Osteoblast (primary cell): ENCODE measurements at regions not wholly inside any gene's neighbourhood (a gene's known extent, or its start where the extent isn't known, plus 50 kb on each side); places are given as distances from the start of the nearest gene placed in this dataset.

ENCODE experiments used
- DNase-seq: peaks from one replicate; pipeline ENCODE4 v3.0.0; 2011; ENCODE audit warnings: low spot score, mixed read lengths; ENCODE audit not compliant: insufficient read length; ENCODE audit errors: missing footprints
- H2AFZ ChIP-seq: 2 replicates; pipeline ENCODE4 v1.6.0; 2011; ENCODE audit warnings: mild to moderate bottlenecking, low read length
- H3K27ac ChIP-seq: 2 replicates; pipeline ENCODE4 v1.5.1; 2011; ENCODE audit warnings: mild to moderate bottlenecking, low read depth, low read length, moderate library complexity
- H3K27me3 ChIP-seq: 2 replicates; pipeline ENCODE4 v1.6.0; 2012; ENCODE audit warnings: mild to moderate bottlenecking, control low read depth, inconsistent platforms, low read length, moderate library complexity; ENCODE audit not compliant: insufficient read depth
- H3K36me3 ChIP-seq: 2 replicates; pipeline ENCODE4 v1.5.1; 2011; ENCODE audit warnings: mild to moderate bottlenecking, low read length, control low read depth, moderate library complexity; ENCODE audit not compliant: insufficient read depth
- H3K4me1 ChIP-seq: 2 replicates; pipeline ENCODE4 v1.5.1; 2011; ENCODE audit warnings: mild to moderate bottlenecking, low read length, control low read depth, moderate library complexity; ENCODE audit not compliant: insufficient read depth
- H3K4me2 ChIP-seq: 2 replicates; pipeline ENCODE4 v1.6.0; 2011; ENCODE audit warnings: mild to moderate bottlenecking, low read length; ENCODE audit not compliant: insufficient read depth
- H3K4me3 ChIP-seq: fragments of 200-600 bp; sonication (generic); 3 replicates; pipeline ENCODE4 v1.5.1; 2012; ENCODE audit warnings: mild to moderate bottlenecking, low read length, inconsistent platforms; ENCODE audit not compliant: insufficient read depth
- H3K79me2 ChIP-seq: 2 replicates; pipeline ENCODE4 v1.6.0; 2012; ENCODE audit warnings: mild to moderate bottlenecking, low read length, control low read depth, inconsistent platforms; ENCODE audit not compliant: insufficient read depth
- H3K9me3 ChIP-seq: 2 replicates; pipeline ENCODE4 v1.5.1; 2011; ENCODE audit warnings: low read depth, low read length, control low read depth
- H4K20me1 ChIP-seq: 2 replicates; pipeline ENCODE4 v1.6.0; 2012; ENCODE audit warnings: mild to moderate bottlenecking, low read length, control low read depth; ENCODE audit not compliant: insufficient read depth
- TF ChIP-seq, protein P1 (sequence below): IDR thresholded peaks from 2 replicates; pipeline ENCODE4 v1.5.1; 2011; ENCODE audit warnings: mild to moderate bottlenecking, low read depth, low read length, moderate library complexity; ENCODE audit errors: extremely low read depth

DNA sequence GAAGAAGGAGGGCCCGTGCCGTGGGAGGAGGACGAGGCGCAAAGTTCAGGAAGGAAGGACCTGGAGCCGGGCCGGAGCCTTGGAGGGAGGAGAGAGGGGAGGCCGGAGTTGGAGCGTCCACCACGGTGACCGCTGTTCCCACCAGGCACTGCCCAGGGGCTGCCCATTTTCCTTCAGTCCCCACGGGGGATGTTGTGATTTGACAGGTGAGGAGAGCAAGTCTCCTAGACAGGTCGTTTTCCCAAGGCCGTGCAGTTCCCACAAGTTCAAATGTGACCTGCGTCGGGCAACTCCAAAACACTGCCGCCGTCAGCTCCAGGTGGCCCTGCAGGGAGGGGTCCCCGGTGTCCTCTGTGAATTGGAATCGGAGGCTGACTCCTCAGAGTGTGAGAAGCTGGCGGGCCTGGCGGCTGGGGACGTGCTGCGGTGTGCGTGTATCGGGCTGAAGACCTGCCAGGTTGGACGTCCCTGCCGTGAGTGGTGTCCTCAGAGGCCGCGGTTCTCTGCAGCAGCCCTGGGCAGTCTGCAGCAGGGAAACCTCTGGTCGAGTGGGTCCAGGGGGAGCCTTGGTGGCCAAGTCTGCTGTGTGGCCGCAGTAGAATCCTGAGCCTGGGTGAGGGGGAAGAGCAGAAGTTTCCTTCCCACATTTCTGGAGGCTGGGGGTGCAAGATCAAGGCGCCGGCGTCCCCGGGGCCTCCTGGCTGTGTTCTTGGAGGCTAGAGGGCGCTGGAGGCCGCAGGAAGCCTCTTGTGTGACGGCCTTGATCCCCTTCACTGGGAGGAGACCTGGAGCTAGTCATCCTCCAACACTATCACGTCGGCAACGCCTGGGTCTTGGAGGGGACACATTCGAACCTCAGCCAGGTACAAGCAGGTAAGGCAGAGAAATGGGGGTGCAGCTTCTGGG is 115.1 kb upstream of the FRMD1 start:
- Histone ChIP-seq H3K9me3 (no peaks in the 10 kb centered on the region), H4K20me1 (no peaks in the 10 kb centered on the region), H3K36me3 (no peaks in the 10 kb centered on the region), H3K27ac (no peak overlapping the region), H3K4me1 (no peaks in the 10 kb centered on the region), H3K79me2 (no peaks in the 10 kb centered on the region), H3K4me2 (no peak overlapping the region), H3K4me3 (no peak overlapping the region), H3K27me3 (no peaks in the 10 kb centered on the region), H2AFZ (no peak overlapping the region)
- no peak for DNase-seq
- TF ChIP-seq, protein P1, sequence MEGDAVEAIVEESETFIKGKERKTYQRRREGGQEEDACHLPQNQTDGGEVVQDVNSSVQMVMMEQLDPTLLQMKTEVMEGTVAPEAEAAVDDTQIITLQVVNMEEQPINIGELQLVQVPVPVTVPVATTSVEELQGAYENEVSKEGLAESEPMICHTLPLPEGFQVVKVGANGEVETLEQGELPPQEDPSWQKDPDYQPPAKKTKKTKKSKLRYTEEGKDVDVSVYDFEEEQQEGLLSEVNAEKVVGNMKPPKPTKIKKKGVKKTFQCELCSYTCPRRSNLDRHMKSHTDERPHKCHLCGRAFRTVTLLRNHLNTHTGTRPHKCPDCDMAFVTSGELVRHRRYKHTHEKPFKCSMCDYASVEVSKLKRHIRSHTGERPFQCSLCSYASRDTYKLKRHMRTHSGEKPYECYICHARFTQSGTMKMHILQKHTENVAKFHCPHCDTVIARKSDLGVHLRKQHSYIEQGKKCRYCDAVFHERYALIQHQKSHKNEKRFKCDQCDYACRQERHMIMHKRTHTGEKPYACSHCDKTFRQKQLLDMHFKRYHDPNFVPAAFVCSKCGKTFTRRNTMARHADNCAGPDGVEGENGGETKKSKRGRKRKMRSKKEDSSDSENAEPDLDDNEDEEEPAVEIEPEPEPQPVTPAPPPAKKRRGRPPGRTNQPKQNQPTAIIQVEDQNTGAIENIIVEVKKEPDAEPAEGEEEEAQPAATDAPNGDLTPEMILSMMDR: no peak

DNA sequence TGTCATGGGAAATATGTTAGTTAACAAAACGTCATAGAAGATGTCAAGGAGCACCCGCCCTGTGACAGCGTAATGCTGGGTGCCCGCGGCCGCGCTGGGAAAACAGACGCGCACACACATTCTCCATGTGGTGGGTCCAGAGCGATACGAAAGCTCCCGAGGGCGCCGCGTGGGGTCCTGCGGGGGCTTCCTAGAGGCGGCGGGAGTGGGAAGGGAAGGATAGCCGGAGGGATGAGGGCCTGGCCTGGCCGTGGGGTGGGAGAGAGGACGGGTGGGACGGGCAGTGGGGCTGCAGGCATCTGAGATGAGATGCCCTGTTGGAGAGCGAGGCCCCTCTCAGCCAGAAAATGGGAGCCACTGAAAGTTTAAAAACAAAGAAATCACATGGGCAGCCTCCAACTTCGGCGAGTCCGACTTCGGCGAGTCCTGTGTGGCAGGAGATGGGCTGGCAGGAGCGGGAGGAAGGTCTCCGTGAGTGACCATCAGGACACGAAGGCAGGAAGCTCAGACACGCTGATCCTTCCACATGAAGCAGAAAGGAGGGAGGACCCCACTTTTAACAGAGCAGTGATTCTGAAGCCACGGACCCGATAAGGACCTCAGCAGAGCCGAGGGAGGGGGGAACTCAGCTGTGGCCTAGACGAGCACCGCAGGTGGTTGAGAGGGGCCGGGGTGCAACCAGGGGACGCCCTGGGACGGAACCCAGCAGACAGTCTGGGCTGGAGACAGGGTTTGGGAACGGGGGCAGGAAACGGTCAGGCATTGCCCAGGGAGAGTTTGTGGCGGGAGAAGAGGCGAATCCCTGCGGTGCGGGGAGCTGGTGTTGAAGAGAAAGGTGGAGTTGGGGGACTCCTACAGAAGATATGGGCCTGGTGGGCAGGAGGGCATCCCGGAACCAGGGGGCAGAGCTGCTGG is 114.1 kb upstream of the FRMD1 start:
- Histone ChIP-seq H3K27me3 (no peaks in the 10 kb centered on the region), H3K27ac (no peak overlapping the region), H3K4me1 (no peaks in the 10 kb centered on the region), H3K9me3 (no peaks in the 10 kb centered on the region), H3K36me3 (no peaks in the 10 kb centered on the region), H3K4me2 (no peak overlapping the region), H3K4me3 (no peak overlapping the region), H4K20me1 (no peaks in the 10 kb centered on the region), H2AFZ (no peak overlapping the region), H3K79me2 (no peaks in the 10 kb centered on the region)
- TF ChIP-seq, protein P1: no peak
- no peak for DNase-seq

DNA sequence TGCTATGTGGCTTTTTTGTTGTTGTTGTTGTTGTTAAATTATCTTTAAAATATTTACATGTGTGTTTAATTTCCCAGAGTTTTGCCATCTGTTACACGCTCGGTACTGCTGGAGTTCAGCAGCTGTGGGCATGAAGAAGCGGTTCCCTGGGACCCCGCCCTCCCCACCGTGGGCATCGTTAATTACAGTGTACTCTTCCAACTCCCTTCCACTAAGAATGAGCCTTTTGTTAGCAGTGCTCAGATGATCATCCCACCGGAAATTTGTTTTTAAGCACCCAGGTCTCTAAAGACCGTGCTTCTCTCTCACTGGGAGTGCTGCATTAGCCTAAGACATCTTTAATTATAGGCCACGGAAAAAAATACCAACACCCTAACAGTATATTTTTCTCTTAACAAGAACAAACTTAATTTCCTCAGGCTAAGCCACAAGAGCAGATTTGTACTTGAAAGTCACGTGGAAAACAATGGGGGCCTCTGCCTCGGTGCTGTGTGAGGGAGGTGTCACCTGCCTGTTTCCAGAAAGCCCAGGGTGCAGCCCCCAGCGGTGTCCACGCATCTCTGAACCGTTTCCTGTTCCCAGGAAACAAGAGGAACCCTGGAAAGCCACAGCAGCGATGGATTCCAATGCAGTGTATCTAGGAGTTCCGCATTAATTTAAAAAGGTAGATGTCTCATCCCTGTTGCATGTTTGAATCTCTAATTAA is 113.3 kb upstream of the FRMD1 start:
- TF ChIP-seq, protein P1: no peak
- Histone ChIP-seq H3K27ac (no peak overlapping the region), H2AFZ (no peak overlapping the region), H3K4me3 (no peak overlapping the region), H3K4me1 (no peaks in the 10 kb centered on the region), H4K20me1 (no peaks in the 10 kb centered on the region), H3K4me2 (no peak overlapping the region), H3K9me3 (no peaks in the 10 kb centered on the region), H3K27me3 (no peaks in the 10 kb centered on the region), H3K79me2 (no peaks in the 10 kb centered on the region), H3K36me3 (no peaks in the 10 kb centered on the region)
- no peak for DNase-seq
